ENCODE measurements at regions not wholly inside any gene's neighbourhood (a gene's known extent, or its start where the extent isn't known, plus 50 kb on each side); places are given as distances from the start of the nearest gene placed in this dataset.

DNA sequence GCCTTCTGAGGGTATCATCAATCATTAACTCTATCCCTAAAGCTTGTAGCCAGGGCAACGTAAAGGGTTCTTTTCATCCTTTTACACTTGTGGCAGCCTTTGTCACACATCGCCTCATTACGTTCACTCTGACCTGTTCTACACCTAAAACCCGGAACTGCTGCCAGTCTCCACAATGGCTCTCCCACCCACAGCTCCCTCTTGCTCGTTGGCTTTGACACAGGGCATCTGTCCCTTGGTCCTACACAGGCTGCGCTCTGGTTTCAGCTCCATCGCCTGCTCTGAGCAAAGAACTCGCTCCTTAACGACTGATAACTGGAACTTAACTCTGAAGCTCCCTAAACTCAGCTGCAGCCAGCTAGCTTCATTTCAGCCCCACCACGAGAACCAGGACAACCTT, 112.8 kb upstream of the CTNND2 start:
- no peak overlapping the region for H3K4me3 ChIP-seq
- no peak overlapping the region for H2AFZ ChIP-seq (replicated peaks)
- Mint-ChIP-seq H3K4me1 (peaks cover 13% of the 10 kb centered on the region), H3K36me3 (no peaks in the 10 kb centered on the region), H3K9me3 (no peaks in the 10 kb centered on the region), H3K4me3 (peak overlapping the region; percentile 30), H3K27me3 (ENCODE audit: insufficient read depth, low read depth) (no peaks in the 10 kb centered on the region), H3K27ac (peak overlapping the region; percentile 38)
- no peak overlapping the region for H3K9ac ChIP-seq
- no peaks in the 10 kb centered on the region for H4K20me1 ChIP-seq (ENCODE audit: low read depth)
- H3K9me3 ChIP-seq (ENCODE audit: low read depth), result no peaks in the 10 kb centered on the region
- DNase-seq (ENCODE audit: low spot score), result peak; percentile 2
- no peaks in the 10 kb centered on the region for H3F3A ChIP-seq (ENCODE audit: low read depth)
- H3K27ac ChIP-seq, result no peak overlapping the region
- no peak for TF ChIP-seq EZH2phosphoT487 (IDR thresholded peaks at IDR 0.05)
- no peak for TF ChIP-seq EZH2 (IDR thresholded peaks at IDR 0.05)
- TF ChIP-seq, protein P1, sequence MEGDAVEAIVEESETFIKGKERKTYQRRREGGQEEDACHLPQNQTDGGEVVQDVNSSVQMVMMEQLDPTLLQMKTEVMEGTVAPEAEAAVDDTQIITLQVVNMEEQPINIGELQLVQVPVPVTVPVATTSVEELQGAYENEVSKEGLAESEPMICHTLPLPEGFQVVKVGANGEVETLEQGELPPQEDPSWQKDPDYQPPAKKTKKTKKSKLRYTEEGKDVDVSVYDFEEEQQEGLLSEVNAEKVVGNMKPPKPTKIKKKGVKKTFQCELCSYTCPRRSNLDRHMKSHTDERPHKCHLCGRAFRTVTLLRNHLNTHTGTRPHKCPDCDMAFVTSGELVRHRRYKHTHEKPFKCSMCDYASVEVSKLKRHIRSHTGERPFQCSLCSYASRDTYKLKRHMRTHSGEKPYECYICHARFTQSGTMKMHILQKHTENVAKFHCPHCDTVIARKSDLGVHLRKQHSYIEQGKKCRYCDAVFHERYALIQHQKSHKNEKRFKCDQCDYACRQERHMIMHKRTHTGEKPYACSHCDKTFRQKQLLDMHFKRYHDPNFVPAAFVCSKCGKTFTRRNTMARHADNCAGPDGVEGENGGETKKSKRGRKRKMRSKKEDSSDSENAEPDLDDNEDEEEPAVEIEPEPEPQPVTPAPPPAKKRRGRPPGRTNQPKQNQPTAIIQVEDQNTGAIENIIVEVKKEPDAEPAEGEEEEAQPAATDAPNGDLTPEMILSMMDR (IDR thresholded peaks at IDR 0.05), result no peak
- H3K79me2 ChIP-seq (ENCODE audit: low read depth), result no peaks in the 10 kb centered on the region
- no peaks in the 10 kb centered on the region for H3K36me3 ChIP-seq
- no peaks in the 10 kb centered on the region for H3K27me3 ChIP-seq
- H3K4me2 ChIP-seq, result no peak overlapping the region
- H3K4me1 ChIP-seq, result peaks cover 10% of the 10 kb centered on the region

DNA sequence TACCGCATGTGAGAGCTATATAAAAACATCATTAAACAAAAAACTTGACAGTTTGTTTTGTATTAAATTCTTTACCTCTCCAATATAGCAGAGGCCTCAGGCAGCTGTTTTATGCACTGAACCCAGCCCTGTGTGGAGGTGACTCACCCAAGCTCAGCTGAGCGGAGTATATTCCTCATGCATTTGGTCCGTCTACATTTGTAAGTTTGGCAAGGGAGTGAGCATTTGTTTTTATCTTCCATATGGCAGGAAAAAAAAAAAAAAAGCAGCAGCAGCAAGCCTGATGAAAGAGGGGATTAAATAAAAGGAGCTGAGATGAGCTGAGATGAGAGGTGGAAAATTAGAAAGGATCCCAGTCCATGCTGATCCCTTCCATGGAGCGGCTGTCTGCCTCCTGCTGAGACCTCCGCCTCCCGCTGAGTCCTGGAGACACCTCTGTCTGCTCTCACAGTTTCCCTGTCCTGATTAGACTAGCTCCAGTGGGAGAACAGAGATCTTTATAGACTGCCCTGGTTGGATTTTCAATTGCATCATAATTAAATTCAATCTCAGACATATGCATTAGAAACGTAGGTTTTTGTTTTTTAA, 112.0 kb upstream of the CTNND2 start:
- Histone ChIP-seq H3K9me3 (ENCODE audit: low read depth) (no peaks in the 10 kb centered on the region), H3K4me1 (peaks cover 10% of the 10 kb centered on the region), H3K27ac (no peak overlapping the region), H3K9ac (no peak overlapping the region), H3F3A (ENCODE audit: low read depth) (no peaks in the 10 kb centered on the region), H3K36me3 (no peaks in the 10 kb centered on the region), H3K79me2 (ENCODE audit: low read depth) (no peaks in the 10 kb centered on the region), H4K20me1 (ENCODE audit: low read depth) (no peaks in the 10 kb centered on the region), H2AFZ (replicated peaks) (no peak overlapping the region), H3K4me2 (no peak overlapping the region), H3K4me3 (no peak overlapping the region), H3K27me3 (no peaks in the 10 kb centered on the region)
- no peaks in the 10 kb centered on the region for H3K36me3 Mint-ChIP-seq
- peak overlapping the region; percentile 23 for H3K27ac Mint-ChIP-seq
- no peak overlapping the region for H3K4me3 Mint-ChIP-seq
- H3K4me1 Mint-ChIP-seq, result peaks cover 13% of the 10 kb centered on the region
- H3K9me3 Mint-ChIP-seq, result no peaks in the 10 kb centered on the region
- DNase-seq (ENCODE audit: low spot score), result peak; percentile 36
- H3K27me3 Mint-ChIP-seq (ENCODE audit: insufficient read depth, low read depth), result no peaks in the 10 kb centered on the region
- TF ChIP-seq EZH2 (IDR thresholded peaks at IDR 0.05), result no peak
- TF ChIP-seq EZH2phosphoT487 (IDR thresholded peaks at IDR 0.05), result no peak
- TF ChIP-seq, protein P1 (IDR thresholded peaks at IDR 0.05), result no peak

DNA sequence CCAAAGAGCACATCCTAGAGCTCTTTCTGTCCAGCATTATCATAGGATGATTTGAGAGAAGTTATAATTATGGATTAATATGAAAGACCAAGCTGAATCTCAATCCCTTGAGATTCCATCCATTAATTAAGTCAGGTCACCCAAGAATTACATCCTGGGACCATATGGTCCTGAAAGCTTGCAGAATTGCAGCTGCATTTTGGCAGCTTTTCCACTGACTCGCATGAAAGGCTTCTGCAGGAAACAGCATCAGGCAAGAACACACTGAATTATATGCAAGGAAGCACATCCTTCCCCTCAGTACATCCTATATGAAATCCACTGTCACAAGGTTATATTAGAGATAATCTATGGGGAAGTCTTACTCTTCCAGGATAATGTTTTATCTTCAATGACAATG, 109.1 kb upstream of the CTNND2 start:
- H3K9me3 ChIP-seq (ENCODE audit: low read depth), result no peaks in the 10 kb centered on the region
- H3K27ac ChIP-seq, result no peak overlapping the region
- peaks cover 10% of the 10 kb centered on the region for H3K4me1 ChIP-seq
- DNase-seq (ENCODE audit: low spot score), result no peak
- H3K27ac Mint-ChIP-seq, result no peak overlapping the region
- H3K4me3 ChIP-seq, result no peak overlapping the region
- no peaks in the 10 kb centered on the region for H4K20me1 ChIP-seq (ENCODE audit: low read depth)
- no peak overlapping the region for H2AFZ ChIP-seq (replicated peaks)
- H3K36me3 Mint-ChIP-seq, result no peaks in the 10 kb centered on the region
- no peak overlapping the region for H3K4me3 Mint-ChIP-seq
- peaks cover 9% of the 10 kb centered on the region for H3K9me3 Mint-ChIP-seq
- TF ChIP-seq EZH2 (IDR thresholded peaks at IDR 0.05) (no peak), EZH2phosphoT487 (IDR thresholded peaks at IDR 0.05) (no peak)
- TF ChIP-seq, protein P1 (IDR thresholded peaks at IDR 0.05), result no peak
- H3K36me3 ChIP-seq, result no peaks in the 10 kb centered on the region
- H3K27me3 ChIP-seq, result no peaks in the 10 kb centered on the region
- H3F3A ChIP-seq (ENCODE audit: low read depth), result no peaks in the 10 kb centered on the region
- H3K27me3 Mint-ChIP-seq (ENCODE audit: insufficient read depth, low read depth), result no peaks in the 10 kb centered on the region
- H3K4me2 ChIP-seq, result no peak overlapping the region
- H3K9ac ChIP-seq, result no peak overlapping the region
- no peaks in the 10 kb centered on the region for H3K79me2 ChIP-seq (ENCODE audit: low read depth)
- H3K4me1 Mint-ChIP-seq, result peaks cover 13% of the 10 kb centered on the region
